Endothelial cell of umbilical vein (primary cell): ENCODE measurements at regions not wholly inside any gene's neighbourhood (a gene's known extent, or its start where the extent isn't known, plus 50 kb on each side); places are given as distances from the start of the nearest gene placed in this dataset.

ENCODE experiments used
- EZH2 ChIP-seq: IDR thresholded peaks from 2 replicates; pipeline ENCODE4 v1.6.1; 2012; ENCODE audit warnings: borderline replicate concordance, low read depth, mild to moderate bottlenecking, moderate library complexity, low read length, inconsistent platforms; ENCODE audit not compliant: severe bottlenecking
- MAX ChIP-seq: IDR thresholded peaks from 2 replicates; pipeline ENCODE4 v1.6.1; 2011; ENCODE audit not compliant: insufficient read depth, insufficient read length

GRCh38 chr6:145044641-145045246, 690.6 kb downstream of the EPM2A start:
- no peak for TF ChIP-seq EZH2
- no peak for TF ChIP-seq MAX
